ENCODE measurements at regions not wholly inside any gene's neighbourhood (a gene's known extent, or its start where the extent isn't known, plus 50 kb on each side); places are given as distances from the start of the nearest gene placed in this dataset.

DNA sequence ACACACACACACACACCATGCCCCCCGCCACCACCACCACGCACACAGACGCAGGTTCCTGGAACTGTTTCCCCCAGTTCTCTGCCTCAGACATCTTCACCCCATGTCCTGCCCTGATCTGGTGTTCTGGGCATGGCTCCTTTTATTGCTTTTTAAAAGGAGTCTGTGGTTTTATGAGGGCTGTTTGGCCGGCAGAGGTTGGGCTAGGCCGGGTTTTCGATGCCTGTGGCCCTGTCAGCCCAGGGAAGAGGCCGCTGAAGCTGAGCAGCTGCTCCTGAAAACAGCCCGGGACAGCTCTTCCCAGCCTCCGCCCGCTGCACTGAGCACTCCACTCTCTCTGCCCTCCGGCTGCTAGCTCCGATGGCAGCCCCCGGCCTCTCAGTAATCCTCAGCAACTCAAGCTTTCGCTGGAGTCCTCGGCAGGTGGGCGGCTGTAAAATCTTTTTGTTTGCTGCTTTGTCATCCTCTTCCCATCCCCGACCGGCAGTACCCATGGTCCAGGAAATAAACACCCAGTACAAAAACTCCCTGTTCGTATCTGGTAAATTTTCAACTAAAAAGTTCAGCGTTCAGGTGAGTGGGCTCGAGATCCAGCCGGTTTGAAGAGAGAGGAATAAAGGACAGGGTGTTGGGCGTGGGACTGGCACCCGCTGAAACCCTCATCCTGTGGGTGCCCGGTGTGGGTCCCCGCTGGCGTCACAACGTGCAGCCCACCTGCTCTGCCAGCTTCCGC lies 103.0 kb upstream of the ERCC6L2 start (continued):
- TF ChIP-seq, protein P1, sequence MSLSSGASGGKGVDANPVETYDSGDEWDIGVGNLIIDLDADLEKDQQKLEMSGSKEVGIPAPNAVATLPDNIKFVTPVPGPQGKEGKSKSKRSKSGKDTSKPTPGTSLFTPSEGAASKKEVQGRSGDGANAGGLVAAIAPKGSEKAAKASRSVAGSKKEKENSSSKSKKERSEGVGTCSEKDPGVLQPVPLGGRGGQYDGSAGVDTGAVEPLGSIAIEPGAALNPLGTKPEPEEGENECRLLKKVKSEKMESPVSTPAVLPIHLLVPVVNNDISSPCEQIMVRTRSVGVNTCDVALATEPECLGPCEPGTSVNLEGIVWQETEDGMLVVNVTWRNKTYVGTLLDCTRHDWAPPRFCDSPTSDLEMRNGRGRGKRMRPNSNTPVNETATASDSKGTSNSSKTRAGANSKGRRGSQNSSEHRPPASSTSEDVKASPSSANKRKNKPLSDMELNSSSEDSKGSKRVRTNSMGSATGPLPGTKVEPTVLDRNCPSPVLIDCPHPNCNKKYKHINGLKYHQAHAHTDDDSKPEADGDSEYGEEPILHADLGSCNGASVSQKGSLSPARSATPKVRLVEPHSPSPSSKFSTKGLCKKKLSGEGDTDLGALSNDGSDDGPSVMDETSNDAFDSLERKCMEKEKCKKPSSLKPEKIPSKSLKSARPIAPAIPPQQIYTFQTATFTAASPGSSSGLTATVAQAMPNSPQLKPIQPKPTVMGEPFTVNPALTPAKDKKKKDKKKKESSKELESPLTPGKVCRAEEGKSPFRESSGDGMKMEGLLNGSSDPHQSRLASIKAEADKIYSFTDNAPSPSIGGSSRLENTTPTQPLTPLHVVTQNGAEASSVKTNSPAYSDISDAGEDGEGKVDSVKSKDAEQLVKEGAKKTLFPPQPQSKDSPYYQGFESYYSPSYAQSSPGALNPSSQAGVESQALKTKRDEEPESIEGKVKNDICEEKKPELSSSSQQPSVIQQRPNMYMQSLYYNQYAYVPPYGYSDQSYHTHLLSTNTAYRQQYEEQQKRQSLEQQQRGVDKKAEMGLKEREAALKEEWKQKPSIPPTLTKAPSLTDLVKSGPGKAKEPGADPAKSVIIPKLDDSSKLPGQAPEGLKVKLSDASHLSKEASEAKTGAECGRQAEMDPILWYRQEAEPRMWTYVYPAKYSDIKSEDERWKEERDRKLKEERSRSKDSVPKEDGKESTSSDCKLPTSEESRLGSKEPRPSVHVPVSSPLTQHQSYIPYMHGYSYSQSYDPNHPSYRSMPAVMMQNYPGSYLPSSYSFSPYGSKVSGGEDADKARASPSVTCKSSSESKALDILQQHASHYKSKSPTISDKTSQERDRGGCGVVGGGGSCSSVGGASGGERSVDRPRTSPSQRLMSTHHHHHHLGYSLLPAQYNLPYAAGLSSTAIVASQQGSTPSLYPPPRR (CRISPR knock-in tag; IDR thresholded peaks at IDR 0.05; ENCODE audit: borderline replicate concordance): peak; percentile 51; the same call in 1 of the 2 replicates
- TF ChIP-seq ZNF292 (CRISPR knock-in tag; IDR thresholded peaks at IDR 0.05; ENCODE audit: borderline replicate concordance, low read depth) (peak; percentile 54; the same call in 1 of the 2 replicates), GABPB1 (CRISPR knock-in tag; IDR thresholded peaks at IDR 0.05) (0 out of 2 replicates have a peak, but pooled peaks have one; percentile 9), ZNF652 (CRISPR knock-in tag; IDR thresholded peaks at IDR 0.05; ENCODE audit: borderline replicate concordance, low read depth) (peak; percentile 50; the same call in 1 of the 2 replicates), ELF4 (CRISPR knock-in tag; IDR thresholded peaks at IDR 0.05; ENCODE audit: borderline replicate concordance) (0 out of 2 replicates have a peak, but pooled peaks have one; percentile 4), TSC22D2 (CRISPR knock-in tag; IDR thresholded peaks at IDR 0.05; ENCODE audit: borderline replicate concordance) (no peak), ZNF530 (CRISPR knock-in tag; IDR thresholded peaks at IDR 0.05; ENCODE audit: low read depth) (no peak), SNAI1 (CRISPR knock-in tag; IDR thresholded peaks at IDR 0.05; ENCODE audit: borderline replicate concordance) (peak; percentile 31; the same call in 1 of the 2 replicates), ZSCAN21 (CRISPR knock-in tag; IDR thresholded peaks at IDR 0.05; ENCODE audit: borderline replicate concordance) (peak; percentile 72), ZNF891 (CRISPR knock-in tag; IDR thresholded peaks at IDR 0.05) (no peak), ZNF225 (CRISPR knock-in tag; IDR thresholded peaks at IDR 0.05) (no peak), ETV5 (CRISPR knock-in tag; IDR thresholded peaks at IDR 0.05; ENCODE audit: borderline replicate concordance) (peak; percentile 17; the same call in 1 of the 2 replicates)
- TF ChIP-seq, protein P2, sequence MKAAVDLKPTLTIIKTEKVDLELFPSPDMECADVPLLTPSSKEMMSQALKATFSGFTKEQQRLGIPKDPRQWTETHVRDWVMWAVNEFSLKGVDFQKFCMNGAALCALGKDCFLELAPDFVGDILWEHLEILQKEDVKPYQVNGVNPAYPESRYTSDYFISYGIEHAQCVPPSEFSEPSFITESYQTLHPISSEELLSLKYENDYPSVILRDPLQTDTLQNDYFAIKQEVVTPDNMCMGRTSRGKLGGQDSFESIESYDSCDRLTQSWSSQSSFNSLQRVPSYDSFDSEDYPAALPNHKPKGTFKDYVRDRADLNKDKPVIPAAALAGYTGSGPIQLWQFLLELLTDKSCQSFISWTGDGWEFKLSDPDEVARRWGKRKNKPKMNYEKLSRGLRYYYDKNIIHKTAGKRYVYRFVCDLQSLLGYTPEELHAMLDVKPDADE (CRISPR knock-in tag; IDR thresholded peaks at IDR 0.05): no peak

Measured in HepG2 (cell line).